ENCODE measurements at regions not wholly inside any gene's neighbourhood (a gene's known extent, or its start where the extent isn't known, plus 50 kb on each side); places are given as distances from the start of the nearest gene placed in this dataset.

- DNase-seq, result no peak
These were observed 89.5 kb upstream of the ANKRD55 start for GRCh38 chr5:56322592-56322991.

GRCh38 chr5:56321236-56321881, 88.2 kb upstream of the ANKRD55 start:
- DNase-seq, result no peak

- DNase-seq, result no peak
These were observed 87.6 kb upstream of the ANKRD55 start for GRCh38 chr5:56320686-56321085.

- DNase-seq, result peak; percentile 55 to 57
These were observed 86.5 kb upstream of the ANKRD55 start for GRCh38 chr5:56319526-56320181.

GRCh38 chr5:56317923-56318561, 84.9 kb upstream of the ANKRD55 start:
- no peak for DNase-seq

- no peak for DNase-seq
These were observed 83.3 kb upstream of the ANKRD55 start for GRCh38 chr5:56316299-56316994.

GRCh38 chr5:56314529-56314928, 81.4 kb upstream of the ANKRD55 start:
- no peak for DNase-seq

GRCh38 chr5:56313596-56313995, 80.5 kb upstream of the ANKRD55 start:
- no peak for DNase-seq

GRCh38 chr5:56313004-56313531, 79.9 kb upstream of the ANKRD55 start:
- DNase-seq, result no peak

- DNase-seq, result no peak
These were observed 78.3 kb upstream of the ANKRD55 start for GRCh38 chr5:56311306-56311905.

GRCh38 chr5:56310711-56311204, 77.6 kb upstream of the ANKRD55 start:
- DNase-seq, result peak; percentile 46 to 64

GRCh38 chr5:56309262-56309826, 76.2 kb upstream of the ANKRD55 start:
- no peak for DNase-seq

GRCh38 chr5:56307714-56308333, 74.7 kb upstream of the ANKRD55 start:
- DNase-seq, result no peak

- DNase-seq, result no peak
These were observed 73.5 kb upstream of the ANKRD55 start for GRCh38 chr5:56306433-56307150.

GRCh38 chr5:56305001-56305950, 72.1 kb upstream of the ANKRD55 start:
- DNase-seq, result no peak

GRCh38 chr5:56303511-56303910, 70.4 kb upstream of the ANKRD55 start:
- DNase-seq, result no peak

GRCh38 chr5:56302027-56302426, 68.9 kb upstream of the ANKRD55 start:
- DNase-seq, result no peak

GRCh38 chr5:56301069-56301468, 67.9 kb upstream of the ANKRD55 start:
- DNase-seq, result no peak

GRCh38 chr5:56299212-56299611, 66.1 kb upstream of the ANKRD55 start:
- DNase-seq, result no peak

Data from right lung (tissue), 2 donors.